Astrocyte of the spinal cord (primary cell): ENCODE measurements at regions not wholly inside any gene's neighbourhood (a gene's known extent, or its start where the extent isn't known, plus 50 kb on each side); places are given as distances from the start of the nearest gene placed in this dataset.

Source experiments
- DNase-seq: peaks from one replicate; pipeline ENCODE4 v3.0.0; 2011; ENCODE audit warnings: low read depth, low spot score
- H3K4me3 ChIP-seq: 2 replicates; pipeline ENCODE4 v1.5.1; 2011; ENCODE audit warnings: low read depth, mild to moderate bottlenecking, low read length, moderate library complexity
- CTCF ChIP-seq: IDR thresholded peaks from 2 replicates; pipeline ENCODE4 v1.5.1; 2012; ENCODE audit warnings: low read depth, mild to moderate bottlenecking, low read length, inconsistent platforms
- in situ Hi-C: cut with HindIII; loops from 2 replicates; pipeline ENCODE4 v1.10.0; 2017; ENCODE audit warnings: low sequenced_read_pairs

- in situ Hi-C loops, result no loop called here
- no peak for TF ChIP-seq CTCF
- H3K4me3 ChIP-seq, result no peak overlapping the region
- no peak for DNase-seq
Measured at GRCh38 chr2:37458133-37458532, 113.7 kb downstream of the QPCT start.

GRCh38 chr2:37459095-37459981 is 114.9 kb downstream of the QPCT start:
- H3K4me3 ChIP-seq, result no peak overlapping the region
- DNase-seq, result peak; percentile 81

GRCh38 chr2:37460896-37461229 is 116.4 kb downstream of the QPCT start:
- no peak for DNase-seq
- in situ Hi-C loops, result no loop called here
- no peak for TF ChIP-seq CTCF
- no peak overlapping the region for H3K4me3 ChIP-seq

More at GRCh38 chr2:37459095-37459981, 114.9 kb downstream of the QPCT start:
- TF ChIP-seq CTCF, result no peak
- in situ Hi-C loops, result no loop called here

- no peak overlapping the region for H3K4me3 ChIP-seq
- no peak for TF ChIP-seq CTCF
- no peak for DNase-seq
- in situ Hi-C loops, result no loop called here
Measured at GRCh38 chr2:37464067-37464466, 119.6 kb downstream of the QPCT start.

- DNase-seq, result peak; percentile 36
- in situ Hi-C loops, result no loop called here
- no peak for TF ChIP-seq CTCF
- no peak overlapping the region for H3K4me3 ChIP-seq
Measured at GRCh38 chr2:37466533-37467222, 122.2 kb downstream of the QPCT start.

- TF ChIP-seq CTCF, result no peak
- H3K4me3 ChIP-seq, result no peak overlapping the region
- in situ Hi-C loops, result no loop called here
- DNase-seq, result peak; percentile 78
Measured at GRCh38 chr2:37468170-37468569, 123.7 kb downstream of the QPCT start.
